Body of pancreas (tissue), 4 donors: ENCODE measurements at regions not wholly inside any gene's neighbourhood (a gene's known extent, or its start where the extent isn't known, plus 50 kb on each side); places are given as distances from the start of the nearest gene placed in this dataset.
A peak's percentile ranks its signal among the peaks of the same experiment; 100 is the strongest.

Experiments used
- ATAC-seq: fragments of 150-250 bp; one replicate; pipeline ENCODE4 v1.9.1; 2016
- DNase-seq, 4 donors: peaks; one replicate each; pipeline ENCODE4 v3.0.0-alpha.2; 2019
- H3K27ac ChIP-seq, 4 donors: fragments of 200-600 bp; sonication (generic); 1 replicate in 3 of 4; 2 replicates in 1 of 4; pipeline versions ENCODE4 v1.5.1 to v1.6.1; 2016 to 2019; ENCODE audit warnings: mild to moderate bottlenecking in 1 of 4, mixed read lengths in 1 of 4, moderate library complexity in 1 of 4
- H3K27me3 ChIP-seq, 2 donors: fragments of 200-600 bp; sonication (generic); one replicate each; pipeline ENCODE4 v1.6.0; 2016; ENCODE audit warnings: mild to moderate bottlenecking in 1 of 2
- H3K36me3 ChIP-seq, 2 donors: fragments of 200-600 bp; sonication (generic); replicated peaks in 1 of 2; 2 replicates each; pipeline ENCODE4 v1.5.1; 2016; ENCODE audit warnings: low read depth in 2 of 2; ENCODE audit not compliant: insufficient read depth in 1 of 2
- H3K4me1 ChIP-seq: fragments of 200-600 bp; sonication (generic); one replicate; pipeline ENCODE4 v1.6.0; 2016
- H3K4me3 ChIP-seq, 2 donors: fragments of 200-600 bp; sonication (generic); 1 replicate in 1 of 2; 2 replicates in 1 of 2; pipeline ENCODE4 v1.5.1; 2016 to 2019
- H3K9me3 ChIP-seq, 3 donors: fragments of 200-600 bp; sonication (generic); 1 replicate in 2 of 3; 2 replicates in 1 of 3; pipeline ENCODE4 v1.5.1; 2016
- POLR2A ChIP-seq, 3 donors: fragments of 450-650 bp; IDR thresholded peaks; one replicate each; pipeline ENCODE4 v1.6.1; 2016; ENCODE audit warnings: antibody characterized with exemption in 3 of 3, mild to moderate bottlenecking in 2 of 3
- WGBS, 2 donors: methylation state at CpG; one replicate each; pipeline ENCODE4 v1.1.5; 2017; 5-methylcytosine and 5-hydroxymethylcytosine counted together
- intact Hi-C: fragments of 100-400 bp; cut with DNase I; formaldehyde crosslinking; loops from one replicate; pipeline ENCODE4 v1.15.1; 2023
- TF ChIP-seq, protein P1 (sequence below), 7 experiments: fragments of 450-650 bp in 4 of 7; fragments of 200-600 bp in 3 of 7; sonication (generic) in 3 of 7; IDR thresholded peaks; one replicate each; pipeline ENCODE4 v1.5.1; 2016 to 2019; ENCODE audit warnings: antibody characterized with exemption in 7 of 7

DNA sequence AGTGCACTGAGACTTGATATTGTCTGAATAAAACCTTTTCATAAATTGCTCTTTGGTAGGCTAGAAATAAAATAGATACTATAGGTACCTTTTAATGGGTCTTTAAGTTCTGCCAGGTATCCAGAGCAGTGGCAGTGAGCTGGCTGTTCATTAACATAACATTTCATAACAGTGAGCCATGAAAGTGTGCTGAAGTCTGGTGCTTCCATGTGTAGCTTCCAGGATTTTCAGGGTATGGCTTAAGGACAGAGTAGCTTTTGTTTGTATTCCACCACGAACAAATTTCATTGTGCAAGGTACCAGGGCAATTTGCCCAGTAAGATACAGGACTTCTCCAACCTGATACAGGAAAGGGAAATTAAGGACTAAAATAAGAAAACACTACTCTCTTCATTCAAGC is 124.7 kb upstream of the NANOGP8 start:
- TF ChIP-seq, protein P1, sequence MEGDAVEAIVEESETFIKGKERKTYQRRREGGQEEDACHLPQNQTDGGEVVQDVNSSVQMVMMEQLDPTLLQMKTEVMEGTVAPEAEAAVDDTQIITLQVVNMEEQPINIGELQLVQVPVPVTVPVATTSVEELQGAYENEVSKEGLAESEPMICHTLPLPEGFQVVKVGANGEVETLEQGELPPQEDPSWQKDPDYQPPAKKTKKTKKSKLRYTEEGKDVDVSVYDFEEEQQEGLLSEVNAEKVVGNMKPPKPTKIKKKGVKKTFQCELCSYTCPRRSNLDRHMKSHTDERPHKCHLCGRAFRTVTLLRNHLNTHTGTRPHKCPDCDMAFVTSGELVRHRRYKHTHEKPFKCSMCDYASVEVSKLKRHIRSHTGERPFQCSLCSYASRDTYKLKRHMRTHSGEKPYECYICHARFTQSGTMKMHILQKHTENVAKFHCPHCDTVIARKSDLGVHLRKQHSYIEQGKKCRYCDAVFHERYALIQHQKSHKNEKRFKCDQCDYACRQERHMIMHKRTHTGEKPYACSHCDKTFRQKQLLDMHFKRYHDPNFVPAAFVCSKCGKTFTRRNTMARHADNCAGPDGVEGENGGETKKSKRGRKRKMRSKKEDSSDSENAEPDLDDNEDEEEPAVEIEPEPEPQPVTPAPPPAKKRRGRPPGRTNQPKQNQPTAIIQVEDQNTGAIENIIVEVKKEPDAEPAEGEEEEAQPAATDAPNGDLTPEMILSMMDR (IDR thresholded peaks at IDR 0.05) = no peak
- no peak for TF ChIP-seq POLR2A (IDR thresholded peaks at IDR 0.05)
- no peak overlapping the region for H3K4me3 ChIP-seq
- WGBS, 2 donors = 0 to 8% methylated on average over 1 of the region's 1 CpG
- no peaks in the 10 kb centered on the region for H3K4me1 ChIP-seq
- H3K9me3 ChIP-seq = no peaks in the 10 kb centered on the region
- ATAC-seq (no peak), DNase-seq (no peak)
- H3K27me3 ChIP-seq = no peaks in the 10 kb centered on the region
- no peaks in the 10 kb centered on the region for H3K36me3 ChIP-seq
- H3K27ac ChIP-seq = no peak overlapping the region
- intact Hi-C loops = no loop called here

DNA sequence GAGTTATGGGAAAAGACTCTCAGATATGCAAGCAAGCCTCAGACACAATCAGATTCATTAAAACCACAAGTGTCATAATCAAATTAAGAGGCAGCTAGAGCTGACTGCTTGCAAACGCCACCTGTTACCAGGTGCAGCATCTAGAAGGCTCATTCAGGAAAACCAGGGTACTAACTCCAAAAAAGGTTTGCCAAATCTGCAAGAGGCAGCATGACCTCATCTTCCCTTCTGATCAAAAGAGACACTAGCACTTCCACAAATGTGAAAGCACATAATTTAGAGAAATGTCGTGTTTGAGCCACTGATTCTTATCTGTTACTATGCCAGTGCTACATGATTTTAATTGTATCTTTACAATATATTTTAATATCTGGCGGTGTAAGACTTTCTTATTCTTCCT is 123.3 kb upstream of the NANOGP8 start:
- intact Hi-C loops = no loop called here
- 83 to 89% methylated on average over 3 of the region's 3 CpGs for WGBS, 2 donors
- no peaks in the 10 kb centered on the region for H3K4me1 ChIP-seq
- H3K4me3 ChIP-seq = no peak overlapping the region
- no peak overlapping the region for H3K27ac ChIP-seq
- DNase-seq (no peak), ATAC-seq (no peak)
- H3K27me3 ChIP-seq = no peaks in the 10 kb centered on the region
- TF ChIP-seq, protein P1 (IDR thresholded peaks at IDR 0.05) = no peak
- no peak for TF ChIP-seq POLR2A (IDR thresholded peaks at IDR 0.05)
- H3K36me3 ChIP-seq = no peaks in the 10 kb centered on the region
- no peaks in the 10 kb centered on the region for H3K9me3 ChIP-seq

DNA sequence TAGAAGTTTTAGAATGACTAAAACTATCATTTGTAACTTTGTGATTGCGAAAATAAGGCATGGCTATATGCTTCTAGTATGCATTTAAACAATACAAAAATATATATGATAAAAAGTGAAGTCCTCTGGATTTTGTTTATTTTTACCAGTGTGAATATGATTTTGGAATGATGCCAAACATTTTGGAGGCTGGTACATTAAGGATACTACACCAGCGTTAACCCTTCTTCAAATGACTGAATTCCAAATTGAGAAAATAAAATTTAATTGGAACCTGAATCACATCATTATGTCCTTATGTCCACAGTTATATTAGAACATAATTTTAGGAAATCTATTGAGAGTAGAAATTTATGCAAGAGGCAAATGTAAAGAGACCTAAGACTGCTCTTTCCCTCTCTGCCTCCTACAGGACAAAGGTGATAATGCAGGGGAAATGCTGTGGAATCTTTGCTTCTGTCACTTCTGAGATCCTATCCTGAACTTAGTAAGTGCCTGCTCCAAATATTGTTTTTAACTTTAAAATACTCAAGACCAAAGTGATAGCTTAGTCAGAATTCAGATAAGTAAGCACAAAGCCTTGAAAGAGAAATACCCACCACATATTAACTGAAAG is 121.1 kb upstream of the NANOGP8 start:
- DNase-seq = no peak
- Histone ChIP-seq H3K27me3 (no peaks in the 10 kb centered on the region), H3K4me1 (no peaks in the 10 kb centered on the region), H3K27ac (no peak overlapping the region), H3K36me3 (no peaks in the 10 kb centered on the region), H3K4me3 (no peak overlapping the region), H3K9me3 (no peaks in the 10 kb centered on the region)
- 92 to 98% methylated on average over 2 of the region's 2 CpGs for WGBS, 2 donors
- ATAC-seq = no peak
- TF ChIP-seq POLR2A (IDR thresholded peaks at IDR 0.05) = no peak
- TF ChIP-seq, protein P1 (IDR thresholded peaks at IDR 0.05) = peak in 1 of 7 experiments; percentile 15
- intact Hi-C loops = no loop called here

DNA sequence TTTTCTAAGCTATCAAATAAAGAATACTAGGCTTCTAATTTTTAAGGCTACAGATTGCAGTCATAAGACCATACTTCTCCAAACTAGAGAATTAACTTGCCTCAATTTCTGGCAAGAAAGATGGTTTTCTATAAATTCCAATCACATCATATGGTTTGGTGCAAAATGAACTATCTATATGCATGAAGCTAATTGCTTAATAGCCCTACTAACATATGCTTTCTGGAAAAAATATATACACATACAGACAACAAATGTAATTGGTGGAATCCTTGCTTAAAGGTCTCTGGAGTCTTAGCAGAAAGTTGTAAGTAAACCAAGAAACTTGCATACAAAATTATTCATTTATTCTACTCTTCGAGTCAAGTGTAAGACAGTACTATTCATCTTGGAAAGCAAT is 113.1 kb upstream of the NANOGP8 start:
- intact Hi-C loops = no loop called here
- Histone ChIP-seq H3K36me3 (no peaks in the 10 kb centered on the region), H3K27ac (no peak overlapping the region), H3K4me3 (no peak overlapping the region), H3K4me1 (no peaks in the 10 kb centered on the region), H3K9me3 (no peaks in the 10 kb centered on the region), H3K27me3 (no peaks in the 10 kb centered on the region)
- TF ChIP-seq, protein P1 (IDR thresholded peaks at IDR 0.05) = no peak
- no peak for TF ChIP-seq POLR2A (IDR thresholded peaks at IDR 0.05)
- DNase-seq (no peak), ATAC-seq (no peak)
- 74 to 91% methylated on average over 1 of the region's 1 CpG for WGBS, 2 donors

DNA sequence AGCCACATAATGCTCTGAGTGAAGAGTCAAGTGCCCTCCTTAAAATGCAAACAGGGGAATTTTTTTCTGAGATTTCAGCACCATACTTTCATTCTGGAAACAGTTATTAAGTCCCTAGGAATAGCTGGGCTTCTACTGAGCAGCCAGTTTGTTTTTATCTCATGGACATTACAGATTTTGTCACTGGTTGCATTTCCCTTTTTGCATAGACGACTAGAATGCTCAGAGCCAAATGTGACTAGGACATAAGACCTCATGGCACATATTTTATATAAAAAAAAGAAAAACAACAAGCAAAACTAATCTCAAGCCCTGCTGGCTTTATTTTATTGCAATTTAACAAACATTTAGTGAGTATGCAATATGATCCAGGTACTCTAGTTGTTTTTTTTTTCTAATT is 112.7 kb upstream of the NANOGP8 start:
- 66 to 82% methylated on average over 1 of the region's 1 CpG for WGBS, 2 donors
- DNase-seq (no peak), ATAC-seq (no peak)
- H3K4me1 ChIP-seq = no peaks in the 10 kb centered on the region
- H3K9me3 ChIP-seq = no peaks in the 10 kb centered on the region
- no peak overlapping the region for H3K27ac ChIP-seq
- no peaks in the 10 kb centered on the region for H3K36me3 ChIP-seq
- intact Hi-C loops = no loop called here
- TF ChIP-seq POLR2A (IDR thresholded peaks at IDR 0.05) = no peak
- TF ChIP-seq, protein P1 (IDR thresholded peaks at IDR 0.05) = no peak
- H3K4me3 ChIP-seq = no peak overlapping the region
- H3K27me3 ChIP-seq = no peaks in the 10 kb centered on the region
